HG02678 (cell line): ENCODE measurements at regions not wholly inside any gene's neighbourhood (a gene's known extent, or its start where the extent isn't known, plus 50 kb on each side); places are given as distances from the start of the nearest gene placed in this dataset.
"Not testable (repeated sequence)": the region's sequence is repeated elsewhere in the genome, so short reads cannot be mapped to it uniquely, and the experiment has no call there.

ENCODE experiments used
- ATAC-seq: cut with Tn5 transposase; IDR thresholded peaks from one replicate; pipeline ENCODE4 v1.9.1; 2021; ENCODE audit warnings: mild to moderate bottlenecking, moderate library complexity; ENCODE audit not compliant: unreplicated experiment

- ATAC-seq = no peak
These were observed 1299.2 kb upstream of the SPRY2 start for GRCh38 chr13:81639984-81640582.

GRCh38 chr13:81637457-81637856 lies 1296.5 kb upstream of the SPRY2 start:
- ATAC-seq = no peak

GRCh38 chr13:81636120-81636519 lies 1295.2 kb upstream of the SPRY2 start:
- ATAC-seq = no peak

- no peak for ATAC-seq
These were observed 1274.1 kb upstream of the SPRY2 start for GRCh38 chr13:81615031-81615430.

GRCh38 chr13:81610644-81611043 lies 1269.7 kb upstream of the SPRY2 start:
- ATAC-seq = no peak

GRCh38 chr13:81609335-81609734 lies 1268.4 kb upstream of the SPRY2 start:
- no peak for ATAC-seq

- no peak for ATAC-seq
These were observed 1265.1 kb upstream of the SPRY2 start for GRCh38 chr13:81606074-81606473.

GRCh38 chr13:81602241-81602640 lies 1261.3 kb upstream of the SPRY2 start:
- ATAC-seq = no peak

- no peak for ATAC-seq
These were observed 1256.2 kb upstream of the SPRY2 start for GRCh38 chr13:81597101-81597500.

- no peak for ATAC-seq
These were observed 1255.4 kb upstream of the SPRY2 start for GRCh38 chr13:81596224-81596753.

GRCh38 chr13:81591528-81592220 lies 1250.7 kb upstream of the SPRY2 start:
- ATAC-seq = no peak

GRCh38 chr13:81582381-81582780 lies 1241.5 kb upstream of the SPRY2 start:
- no peak for ATAC-seq

- no peak for ATAC-seq
These were observed 1236.8 kb upstream of the SPRY2 start for GRCh38 chr13:81577601-81578195.

GRCh38 chr13:81568824-81569223 lies 1227.9 kb upstream of the SPRY2 start:
- ATAC-seq = no peak

GRCh38 chr13:81565849-81566248 lies 1224.9 kb upstream of the SPRY2 start:
- ATAC-seq = no peak

GRCh38 chr13:81563091-81563490 lies 1222.2 kb upstream of the SPRY2 start:
- no peak for ATAC-seq

GRCh38 chr13:81562598-81562997 lies 1221.7 kb upstream of the SPRY2 start:
- ATAC-seq = no peak

GRCh38 chr13:81551036-81551435 lies 1210.1 kb upstream of the SPRY2 start:
- ATAC-seq = no peak

- ATAC-seq = not testable (repeated sequence)
These were observed 1205.4 kb upstream of the SPRY2 start for GRCh38 chr13:81546294-81546693.

GRCh38 chr13:81540777-81541176 lies 1199.9 kb upstream of the SPRY2 start:
- ATAC-seq = no peak

- no peak for ATAC-seq
These were observed 1198.8 kb upstream of the SPRY2 start for GRCh38 chr13:81539643-81540150.

GRCh38 chr13:81498969-81499368 lies 1158.0 kb upstream of the SPRY2 start:
- no peak for ATAC-seq
